Fibroblast of lung (primary cell): ENCODE measurements at regions not wholly inside any gene's neighbourhood (a gene's known extent, or its start where the extent isn't known, plus 50 kb on each side); places are given as distances from the start of the nearest gene placed in this dataset.
"Not testable (repeated sequence)": the region's sequence is repeated elsewhere in the genome, so short reads cannot be mapped to it uniquely, and the experiment has no call there.

ENCODE experiments used
- DNase-seq, 2 donors: peaks; one replicate each; pipeline versions ENCODE4 v3.0.0 to v3.0.0-alpha.2; 2010; ENCODE audit warnings: low read depth in 2 of 2
- H2AFZ ChIP-seq: 2 replicates; pipeline ENCODE4 v1.5.1; 2012; ENCODE audit warnings: low read length, control low read depth, inconsistent platforms
- H3K27ac ChIP-seq: 2 replicates; pipeline ENCODE4 v1.5.1; 2011; ENCODE audit warnings: low read length, control low read depth; ENCODE audit not compliant: insufficient read depth
- H3K27me3 ChIP-seq: 2 replicates; pipeline ENCODE4 v1.5.1; 2011; ENCODE audit warnings: mild to moderate bottlenecking, low read length; ENCODE audit not compliant: control insufficient read depth, insufficient read depth
- H3K36me3 ChIP-seq: 2 replicates; pipeline ENCODE4 v1.5.1; 2011; ENCODE audit warnings: low read length; ENCODE audit not compliant: control insufficient read depth, insufficient read depth
- H3K4me1 ChIP-seq: 2 replicates; pipeline ENCODE4 v1.5.1; 2011; ENCODE audit warnings: low read length; ENCODE audit not compliant: control insufficient read depth, insufficient read depth; ENCODE audit errors: extremely low read depth
- H3K4me2 ChIP-seq: 2 replicates; pipeline ENCODE4 v1.5.1; 2011; ENCODE audit warnings: low read length, control low read depth; ENCODE audit not compliant: insufficient read depth; ENCODE audit errors: extremely low read depth
- H3K4me3 ChIP-seq, 4 experiments: fragments of 200-600 bp in 1 of 4; sonication (generic) in 1 of 4; replicated peaks in 1 of 4; 2 replicates each; pipeline ENCODE4 v1.5.1; 2011 to 2016; ENCODE audit warnings: low read length in 4 of 4, low read depth in 3 of 4, mild to moderate bottlenecking in 3 of 4, control low read depth in 2 of 4, inconsistent platforms in 1 of 4, mixed read lengths in 1 of 4; ENCODE audit not compliant: insufficient read depth in 1 of 4; ENCODE audit errors: control extremely low read depth in 1 of 4
- H3K79me2 ChIP-seq: 2 replicates; pipeline ENCODE4 v1.5.1; 2012; ENCODE audit warnings: mild to moderate bottlenecking, low read length, inconsistent platforms; ENCODE audit not compliant: control insufficient read depth, insufficient read depth
- H3K9ac ChIP-seq: 2 replicates; pipeline ENCODE4 v1.5.1; 2011; ENCODE audit warnings: mild to moderate bottlenecking, low read length, control low read depth; ENCODE audit not compliant: insufficient read depth
- H3K9me3 ChIP-seq: 2 replicates; pipeline ENCODE4 v1.5.1; 2012; ENCODE audit warnings: low read depth, low read length; ENCODE audit not compliant: control insufficient read depth, insufficient read depth
- H4K20me1 ChIP-seq: 2 replicates; pipeline ENCODE4 v1.5.1; 2011; ENCODE audit warnings: low read length; ENCODE audit not compliant: control insufficient read depth, insufficient read depth; ENCODE audit errors: extremely low read depth
- CTCF ChIP-seq, 2 donors: IDR thresholded peaks in 1 of 2; conservative IDR thresholded peaks in 1 of 2; 1 replicate in 1 of 2; 2 replicates in 1 of 2; pipeline ENCODE4 v1.5.1; 2011 to 2012; ENCODE audit warnings: low read length in 2 of 2, control low read depth in 1 of 2, inconsistent platforms in 1 of 2, low read depth in 1 of 2, mild to moderate bottlenecking in 1 of 2
- EZH2 ChIP-seq: IDR thresholded peaks from 2 replicates; pipeline ENCODE4 v1.5.1; 2012; ENCODE audit warnings: low read length, control low read depth, mild to moderate bottlenecking; ENCODE audit errors: missing control alignments

GRCh38 chr3:81072591-81072990 lies 688.9 kb downstream of the GBE1 start:
- no peak overlapping the region for H3K4me2 ChIP-seq
- no peaks in the 10 kb centered on the region for H4K20me1 ChIP-seq
- H3K4me3 ChIP-seq, result no peak overlapping the region
- H3K27me3 ChIP-seq, result no peaks in the 10 kb centered on the region
- no peak overlapping the region for H2AFZ ChIP-seq
- no peak for TF ChIP-seq EZH2
- no peak for TF ChIP-seq CTCF (conservative IDR thresholded peaks at IDR 0.05 in 1 of 2, IDR thresholded peaks at IDR 0.05 in 1 of 2; ENCODE audit: low read depth in 1 of 2, low read length in 2 of 2)
- no peaks in the 10 kb centered on the region for H3K36me3 ChIP-seq
- no peak overlapping the region for H3K9ac ChIP-seq
- no peaks in the 10 kb centered on the region for H3K4me1 ChIP-seq
- DNase-seq, result no peak
- no peaks in the 10 kb centered on the region for H3K79me2 ChIP-seq
- no peaks in the 10 kb centered on the region for H3K9me3 ChIP-seq
- H3K27ac ChIP-seq, result no peak overlapping the region

GRCh38 chr3:81068546-81068945 lies 692.9 kb downstream of the GBE1 start:
- Histone ChIP-seq H3K9me3 (no peaks in the 10 kb centered on the region), H3K27ac (no peak overlapping the region), H3K27me3 (no peaks in the 10 kb centered on the region), H3K4me2 (no peak overlapping the region), H3K9ac (no peak overlapping the region), H3K4me3 (no peak overlapping the region), H3K4me1 (no peaks in the 10 kb centered on the region), H3K36me3 (no peaks in the 10 kb centered on the region), H2AFZ (no peak overlapping the region), H3K79me2 (no peaks in the 10 kb centered on the region), H4K20me1 (no peaks in the 10 kb centered on the region)
- DNase-seq, result no peak
- TF ChIP-seq EZH2 (no peak), CTCF (conservative IDR thresholded peaks at IDR 0.05 in 1 of 2, IDR thresholded peaks at IDR 0.05 in 1 of 2; ENCODE audit: low read depth in 1 of 2, low read length in 2 of 2) (no peak)

- TF ChIP-seq CTCF (conservative IDR thresholded peaks at IDR 0.05 in 1 of 2, IDR thresholded peaks at IDR 0.05 in 1 of 2; ENCODE audit: low read depth in 1 of 2, low read length in 2 of 2), result no peak
- TF ChIP-seq EZH2, result no peak
- H3K9me3 ChIP-seq, result no peaks in the 10 kb centered on the region
- no peak overlapping the region for H3K4me3 ChIP-seq
- H3K27me3 ChIP-seq, result no peaks in the 10 kb centered on the region
- H3K4me2 ChIP-seq, result no peak overlapping the region
- no peak overlapping the region for H3K9ac ChIP-seq
- H4K20me1 ChIP-seq, result no peaks in the 10 kb centered on the region
- DNase-seq, result no peak
- no peaks in the 10 kb centered on the region for H3K4me1 ChIP-seq
- H3K27ac ChIP-seq, result no peak overlapping the region
- H3K79me2 ChIP-seq, result no peaks in the 10 kb centered on the region
- H3K36me3 ChIP-seq, result no peaks in the 10 kb centered on the region
- H2AFZ ChIP-seq, result no peak overlapping the region
These were observed 697.5 kb downstream of the GBE1 start for GRCh38 chr3:81063896-81064295.

GRCh38 chr3:81051133-81051532 lies 710.3 kb downstream of the GBE1 start:
- H3K36me3 ChIP-seq, H3K9me3 ChIP-seq, H4K20me1 ChIP-seq: not testable (repeated sequence)

More at GRCh38 chr3:81051133-81051532, 710.3 kb downstream of the GBE1 start:
- not testable (repeated sequence) for H3K79me2 ChIP-seq, H3K4me2 ChIP-seq, H2AFZ ChIP-seq, H3K27ac ChIP-seq, H3K4me1 ChIP-seq, DNase-seq, H3K4me3 ChIP-seq, H3K27me3 ChIP-seq, H3K9ac ChIP-seq
